SH-SY5Y (cell line): ENCODE measurements at regions not wholly inside any gene's neighbourhood (a gene's known extent, or its start where the extent isn't known, plus 50 kb on each side); places are given as distances from the start of the nearest gene placed in this dataset.

ENCODE experiments used
- GATA2 ChIP-seq: IDR thresholded peaks from 2 replicates; pipeline ENCODE4 v1.6.1; 2011; ENCODE audit warnings: mild to moderate bottlenecking, low read depth, low read length
- GATA3 ChIP-seq: IDR thresholded peaks from 2 replicates; pipeline ENCODE4 v1.6.1; 2011; ENCODE audit warnings: low read depth, mild to moderate bottlenecking, low read length, moderate library complexity

GRCh38 chr10:33478089-33478674 is 143.7 kb upstream of the NRP1 start:
- TF ChIP-seq GATA2, result no peak
- TF ChIP-seq GATA3, result no peak
